Germinal center (tissue), 1 donor: ENCODE measurements at regions not wholly inside any gene's neighbourhood (a gene's known extent, or its start where the extent isn't known, plus 50 kb on each side); places are given as distances from the start of the nearest gene placed in this dataset.

Experiments used
- DNase-seq: peaks from one replicate; pipeline ENCODE4 v3.0.0; 2012; ENCODE audit warnings: mixed read lengths, low spot score

DNA sequence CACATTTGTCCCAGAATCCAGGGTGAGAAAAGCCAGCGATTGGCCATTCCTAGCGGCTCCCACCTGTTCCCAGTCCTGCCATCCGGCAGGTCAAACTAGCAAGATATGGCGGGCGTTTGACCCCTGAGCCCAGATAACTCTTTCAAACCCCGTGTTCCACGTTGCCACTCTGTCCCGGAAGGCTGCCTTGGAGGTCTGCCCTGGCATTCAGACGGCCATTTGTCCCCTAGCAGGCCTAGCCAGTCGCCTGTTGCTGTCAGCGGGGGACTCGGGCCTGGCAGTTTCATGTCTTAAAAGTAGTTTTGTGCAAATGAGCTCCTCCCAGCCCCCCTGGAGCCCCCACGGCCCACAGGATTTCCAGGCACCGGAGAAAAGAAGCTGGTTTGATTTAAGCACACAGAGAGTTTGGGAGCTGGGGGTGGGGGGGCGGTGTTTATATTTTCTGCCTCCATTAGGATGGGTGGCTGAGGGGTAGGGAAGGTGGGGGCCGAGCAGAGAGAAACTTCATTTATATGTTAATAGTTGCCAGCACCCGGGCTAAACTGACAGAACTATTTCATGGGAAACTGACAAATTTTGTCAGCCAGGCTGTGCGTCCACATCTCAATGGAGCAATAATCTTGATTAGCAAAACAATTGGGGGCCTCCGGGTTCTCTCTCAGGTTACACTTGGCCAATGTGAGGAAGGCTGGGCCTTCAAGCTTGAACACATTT is 240.9 kb upstream of the SALL1 start:
- no peak for DNase-seq

DNA sequence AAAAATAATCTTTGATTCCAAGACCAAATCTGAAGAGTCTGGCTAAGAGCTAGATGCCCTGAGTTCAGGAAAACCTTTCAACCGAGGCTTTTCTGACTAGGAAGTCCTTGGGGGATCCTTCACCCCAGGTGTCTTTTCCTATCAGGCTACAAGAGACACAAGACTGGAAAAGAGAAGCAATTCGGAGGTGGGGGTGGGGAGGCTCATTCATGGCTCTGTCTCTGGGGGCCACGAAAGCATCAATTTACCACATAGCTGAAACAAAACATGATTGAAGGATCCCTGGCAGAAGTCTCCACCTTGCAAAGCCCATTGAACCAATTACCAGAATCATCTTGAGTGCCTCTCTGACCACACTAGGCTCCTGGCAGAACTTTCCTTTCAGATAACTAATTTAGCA is 239.8 kb upstream of the SALL1 start:
- DNase-seq: no peak

DNA sequence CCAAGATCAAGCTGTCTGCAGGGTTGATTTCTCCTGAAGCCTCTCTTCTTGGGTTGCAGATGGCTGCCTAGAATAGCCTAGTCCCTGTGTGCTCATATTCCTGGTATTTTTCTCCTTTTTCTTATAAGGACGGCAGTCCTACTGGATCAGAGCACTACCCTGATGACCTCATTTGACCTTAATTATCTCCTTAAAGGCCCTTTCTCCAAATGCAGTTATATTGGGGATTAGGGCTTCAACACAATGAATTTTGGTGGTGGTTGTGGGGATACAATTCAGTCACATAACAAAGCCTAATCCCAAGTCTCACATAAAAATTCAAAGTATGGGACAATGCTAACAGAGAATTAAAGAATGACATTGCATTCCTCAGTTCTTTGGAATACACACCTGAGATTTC is 238.8 kb upstream of the SALL1 start:
- no peak for DNase-seq

DNA sequence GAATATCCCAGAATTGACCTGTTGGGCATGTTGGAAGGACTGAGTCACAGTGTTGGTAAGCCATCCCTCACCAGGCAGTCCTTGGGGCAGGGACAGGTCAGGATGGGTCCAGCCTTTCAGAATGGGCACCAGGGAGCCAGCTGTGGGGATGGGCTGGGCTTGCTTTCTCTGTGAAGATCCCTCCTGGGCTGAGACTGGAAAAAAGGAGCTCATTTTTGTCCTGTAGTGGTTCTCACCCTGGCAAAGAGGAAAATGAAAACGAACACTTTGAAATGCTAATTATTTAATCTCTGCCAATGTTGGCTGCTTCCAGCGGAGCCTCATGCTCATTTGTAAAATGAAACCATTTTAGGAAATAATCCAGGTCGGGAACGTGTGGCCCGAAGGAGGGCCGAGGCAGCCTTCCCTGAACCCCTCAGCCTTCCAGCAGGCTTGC is 237.5 kb upstream of the SALL1 start:
- no peak for DNase-seq

DNA sequence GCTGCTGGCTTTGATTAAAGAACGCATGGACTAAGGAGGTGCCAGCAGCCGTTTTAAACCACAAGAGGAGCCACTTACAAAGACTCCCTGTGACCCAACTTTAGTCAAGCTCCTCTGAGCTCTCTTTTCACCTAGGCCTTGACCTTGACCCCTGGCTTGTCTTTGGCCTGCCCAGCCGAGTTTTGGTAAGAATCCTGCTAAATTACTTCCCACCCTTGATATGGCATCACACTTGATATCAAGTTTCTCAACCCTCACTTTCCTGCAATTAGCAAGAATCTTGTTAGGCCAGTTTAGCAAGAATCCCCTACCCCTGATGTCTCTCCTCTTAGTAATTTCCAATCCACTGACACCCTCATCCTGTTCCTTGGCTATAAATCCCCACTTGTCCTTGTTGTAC is 232.8 kb upstream of the SALL1 start:
- no peak for DNase-seq

DNA sequence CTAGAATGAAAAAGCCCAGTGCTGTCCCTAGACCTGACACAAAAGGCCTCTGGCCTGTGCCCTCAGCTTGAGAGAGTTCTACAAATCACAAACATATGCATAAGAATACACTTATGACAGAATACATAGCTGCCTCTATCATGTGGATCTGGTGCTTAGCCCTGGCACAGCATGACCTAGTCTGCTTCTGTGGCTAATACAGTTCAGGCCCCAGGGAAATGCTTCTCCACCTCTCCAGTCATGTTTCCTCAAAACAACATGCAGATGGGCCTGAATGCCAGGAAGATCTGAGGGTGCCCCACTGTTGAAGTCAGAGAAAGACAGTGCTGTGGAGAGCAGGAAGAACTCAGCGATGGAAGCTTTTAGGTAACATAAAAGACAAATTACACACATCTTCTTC is 231.9 kb upstream of the SALL1 start:
- DNase-seq: no peak

DNA sequence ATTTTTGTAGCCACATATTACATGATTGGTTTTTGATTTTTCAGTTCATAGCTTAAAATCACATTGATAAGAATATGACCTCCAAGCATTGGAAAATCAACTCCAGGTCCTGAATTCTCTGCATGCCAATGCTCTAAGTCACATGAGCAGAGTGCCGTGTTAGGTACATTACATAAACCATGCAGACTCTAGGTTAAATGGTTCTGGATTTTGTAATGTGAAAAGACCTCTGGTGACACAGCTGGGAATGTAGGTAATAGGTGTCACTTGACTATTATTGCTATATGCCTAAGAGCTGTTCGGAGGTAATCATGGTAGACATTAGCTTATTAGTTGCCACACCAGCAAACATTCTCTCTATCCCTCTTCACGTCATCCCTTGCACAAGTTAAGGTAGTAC is 231.1 kb upstream of the SALL1 start:
- no peak for DNase-seq

DNA sequence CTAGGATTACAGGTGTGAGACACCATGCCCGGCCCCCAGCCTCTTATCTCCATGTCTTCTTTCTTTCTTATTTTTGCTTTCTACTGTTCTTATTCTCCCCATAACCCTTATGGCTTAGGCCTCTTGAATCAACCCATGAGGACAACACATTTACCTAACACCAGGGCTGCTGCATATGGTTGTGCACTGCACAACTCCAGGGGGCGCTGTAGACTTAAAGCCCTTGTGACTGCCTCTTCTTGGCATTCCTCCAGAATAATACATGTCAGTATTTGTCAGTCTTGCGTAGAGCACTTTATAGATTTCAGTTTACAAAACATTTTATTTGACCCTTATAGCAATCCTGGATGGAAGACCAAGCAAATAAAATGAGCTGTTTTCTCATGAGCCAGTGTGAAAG is 225.0 kb upstream of the SALL1 start:
- DNase-seq: no peak

DNA sequence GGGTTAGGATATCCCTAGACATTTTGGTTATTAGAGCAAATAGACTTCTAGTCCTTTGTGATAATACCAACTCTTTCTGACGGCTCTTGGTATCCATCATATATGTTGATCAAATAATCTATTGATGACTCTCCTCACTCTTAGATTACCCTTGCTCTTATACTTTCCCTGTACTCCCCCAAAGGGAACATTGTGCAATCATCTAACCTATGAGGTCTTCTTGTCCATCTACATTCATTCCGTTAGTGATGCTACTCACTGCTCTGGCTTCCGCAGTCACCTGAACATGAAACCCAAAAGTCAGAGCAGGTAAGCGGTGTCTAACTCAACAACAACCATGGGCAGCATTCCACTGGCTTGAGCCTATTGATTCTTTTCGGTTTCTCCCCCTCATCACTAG is 223.7 kb upstream of the SALL1 start:
- no peak for DNase-seq

DNA sequence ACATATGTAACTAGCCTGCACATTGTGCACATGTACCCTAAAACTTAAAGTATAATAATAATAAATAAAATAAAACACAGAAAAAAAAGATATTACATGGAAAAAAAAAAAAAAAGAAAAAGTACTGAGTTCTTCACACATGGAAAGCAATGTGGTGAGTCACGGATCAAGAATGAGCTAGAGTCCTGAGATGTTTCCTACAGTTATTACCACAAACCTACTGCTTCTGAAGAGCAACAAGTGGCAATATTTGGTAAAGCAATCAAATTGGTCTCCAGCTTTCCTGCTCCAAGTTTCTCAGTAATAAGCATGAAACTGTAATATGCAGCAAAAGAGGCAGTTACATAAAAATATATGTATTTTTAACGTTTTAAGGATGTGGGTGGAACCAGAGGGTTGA is 223.3 kb upstream of the SALL1 start:
- no peak for DNase-seq

DNA sequence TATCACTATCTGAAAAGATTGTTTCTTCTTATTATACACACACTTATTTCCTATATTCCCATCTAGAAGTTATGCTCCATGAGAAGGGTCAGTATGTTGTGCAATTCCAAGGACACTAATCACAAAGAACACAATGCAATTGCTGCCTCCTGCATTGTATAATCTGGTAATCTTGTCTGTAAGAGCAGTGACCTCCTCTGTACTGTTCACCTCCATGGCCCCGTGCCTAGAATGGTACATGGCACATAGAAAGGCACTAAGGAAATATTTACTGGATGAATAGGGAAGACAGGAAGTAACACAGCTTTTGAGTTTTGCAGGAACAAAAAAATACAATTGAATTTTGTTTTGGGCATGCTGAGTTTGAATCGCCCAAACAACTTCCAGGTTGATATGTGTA is 214.6 kb upstream of the SALL1 start:
- no peak for DNase-seq

DNA sequence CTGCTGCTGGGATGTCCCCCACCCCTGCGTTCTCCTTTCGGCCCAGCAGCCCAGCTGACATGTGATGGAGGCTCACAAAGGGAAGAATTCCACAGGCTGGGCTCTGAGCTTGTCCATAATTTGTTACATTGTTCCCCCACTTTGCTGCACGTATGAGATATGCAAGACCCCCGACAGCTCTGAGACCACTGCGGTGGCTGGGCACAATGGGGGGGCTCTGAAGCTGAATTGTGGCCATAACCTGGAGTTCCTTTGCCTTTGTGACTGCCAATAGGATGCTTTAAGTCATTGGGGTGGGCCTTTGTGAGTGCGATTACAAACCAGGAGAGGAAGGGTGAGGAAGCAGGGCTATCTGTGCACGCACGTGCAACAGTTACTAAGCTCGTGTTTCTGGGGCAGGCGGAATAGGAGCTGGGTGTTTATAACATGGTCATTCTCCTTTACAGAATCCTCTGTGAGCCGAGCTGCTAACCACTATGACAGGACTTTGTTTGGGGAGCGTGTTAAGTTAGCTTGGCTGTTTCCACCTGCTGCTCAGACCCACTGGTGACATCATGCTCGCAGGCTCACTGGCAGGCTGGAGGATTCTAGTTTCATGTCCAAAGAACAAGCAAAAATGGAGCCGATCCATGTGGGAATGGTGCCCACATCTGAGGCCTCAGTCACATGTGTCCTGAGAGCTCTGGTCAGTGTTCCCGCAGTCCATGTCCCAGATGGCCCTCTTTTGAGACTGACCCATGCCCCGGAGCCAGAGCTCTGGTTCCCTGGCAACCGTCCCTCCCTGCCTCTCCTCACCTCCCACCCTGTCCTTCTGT is 208.3 kb upstream of the SALL1 start:
- no peak for DNase-seq

DNA sequence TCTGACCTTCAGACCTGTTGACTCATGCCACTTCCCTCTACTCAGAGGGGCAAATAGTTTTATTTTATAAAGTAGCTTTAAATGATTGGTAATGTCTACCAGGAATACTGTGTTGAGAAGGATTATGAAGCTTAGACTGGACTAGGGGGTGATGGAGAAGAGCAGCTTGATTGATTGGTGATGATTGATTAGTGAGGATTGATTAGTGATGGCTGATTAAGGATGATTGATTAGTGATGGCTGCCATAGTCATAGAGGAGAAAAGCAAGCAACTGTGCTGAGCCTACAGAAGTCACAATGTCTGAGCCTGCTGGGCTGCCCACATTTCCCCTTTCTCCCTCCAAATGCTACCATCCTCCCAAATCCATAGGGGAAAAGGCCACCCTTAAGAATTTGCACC is 206.8 kb upstream of the SALL1 start:
- DNase-seq: no peak

DNA sequence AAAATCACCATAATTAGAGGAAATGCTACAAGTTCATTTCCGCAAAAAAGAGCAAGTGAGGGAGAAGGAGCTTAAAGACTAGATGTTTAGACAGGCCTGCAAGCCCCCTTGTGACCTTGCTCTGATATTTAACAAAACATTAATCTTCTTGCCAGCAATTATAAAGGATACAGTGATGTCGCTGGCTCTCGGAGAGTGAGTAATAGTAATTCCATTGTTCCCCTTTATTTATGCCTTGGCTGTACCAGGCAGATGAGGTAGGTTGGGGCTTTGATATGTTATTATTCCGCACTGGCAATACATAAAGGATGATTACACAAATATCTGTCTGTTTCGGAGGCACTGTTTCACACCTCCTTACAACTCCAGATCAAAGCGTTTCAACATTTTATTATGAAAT is 204.8 kb upstream of the SALL1 start:
- no peak for DNase-seq

DNA sequence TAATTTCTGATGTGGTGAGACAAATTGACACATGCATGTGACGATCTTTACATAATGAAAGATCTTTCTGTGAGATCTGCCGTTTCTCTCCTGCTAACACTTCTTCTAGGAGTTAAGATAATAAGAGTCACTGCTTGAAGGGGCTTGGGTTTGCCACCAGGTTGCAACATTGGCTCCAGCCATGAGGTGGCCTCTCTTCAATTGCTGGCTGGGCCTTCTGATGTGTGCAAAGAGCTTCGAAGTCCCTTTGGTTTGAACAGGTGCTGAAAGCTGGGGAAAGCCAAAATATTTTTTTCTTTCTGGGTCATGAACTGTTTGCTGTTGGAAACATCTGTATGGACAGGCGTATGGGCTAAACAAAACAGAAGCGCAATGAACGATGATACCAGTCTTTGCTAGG is 204.1 kb upstream of the SALL1 start:
- no peak for DNase-seq

DNA sequence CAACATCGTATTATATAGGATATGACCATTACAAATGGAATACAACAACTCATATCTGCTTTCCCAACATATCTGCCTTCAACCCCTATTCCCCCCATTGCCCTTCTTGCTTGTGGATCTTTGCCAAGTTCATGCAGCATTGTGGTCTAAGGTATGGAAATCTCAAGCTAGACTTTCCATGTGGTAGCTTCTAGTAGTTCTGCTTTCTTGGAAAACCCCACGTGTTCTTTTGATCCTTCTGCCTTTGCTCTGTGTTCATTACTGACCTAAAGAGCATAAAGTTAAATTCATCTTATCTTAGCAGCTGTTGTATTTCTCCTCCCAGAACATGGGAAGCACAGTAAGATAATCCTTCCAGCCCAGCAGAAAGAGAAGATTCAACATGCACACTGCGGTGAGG is 202.0 kb upstream of the SALL1 start:
- DNase-seq: no peak

DNA sequence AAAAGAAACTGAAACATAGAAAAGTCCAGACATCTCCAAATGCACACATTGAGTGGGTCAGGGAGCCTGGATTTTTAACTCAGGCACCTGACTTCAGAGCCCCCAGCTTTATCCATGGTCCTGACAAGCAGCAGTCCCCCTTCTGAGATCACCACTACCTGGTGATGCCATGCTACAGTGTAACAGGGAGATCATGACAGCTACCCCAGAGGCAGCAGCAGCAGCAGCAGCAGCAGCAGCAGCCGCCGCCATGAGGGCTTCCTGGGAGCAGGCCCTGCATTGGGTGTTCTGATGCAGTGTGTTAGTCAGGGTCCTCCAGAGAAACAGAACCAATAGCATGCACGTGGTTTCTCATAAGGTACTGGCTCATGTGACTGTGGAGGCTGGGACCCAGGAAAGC is 198.6 kb upstream of the SALL1 start:
- DNase-seq: no peak

DNA sequence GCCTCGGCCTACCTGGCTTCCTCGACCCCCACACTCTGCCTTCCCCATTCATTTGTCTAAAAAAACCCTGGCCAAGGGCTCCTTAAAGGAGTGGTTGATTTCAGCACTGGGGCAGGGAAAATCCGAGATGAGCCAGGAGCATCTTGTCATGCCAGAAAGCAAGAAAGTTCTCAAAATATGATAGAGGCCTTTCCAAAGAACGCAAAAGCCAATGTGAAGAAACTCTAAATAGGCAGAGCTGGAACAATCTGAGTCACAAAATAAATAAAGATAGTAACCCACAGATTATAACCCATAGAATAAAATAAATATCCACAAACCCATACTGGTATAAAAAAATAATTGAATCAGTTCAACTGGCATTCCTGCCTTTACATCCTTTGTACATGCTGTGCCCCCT is 192.3 kb upstream of the SALL1 start:
- no peak for DNase-seq

DNA sequence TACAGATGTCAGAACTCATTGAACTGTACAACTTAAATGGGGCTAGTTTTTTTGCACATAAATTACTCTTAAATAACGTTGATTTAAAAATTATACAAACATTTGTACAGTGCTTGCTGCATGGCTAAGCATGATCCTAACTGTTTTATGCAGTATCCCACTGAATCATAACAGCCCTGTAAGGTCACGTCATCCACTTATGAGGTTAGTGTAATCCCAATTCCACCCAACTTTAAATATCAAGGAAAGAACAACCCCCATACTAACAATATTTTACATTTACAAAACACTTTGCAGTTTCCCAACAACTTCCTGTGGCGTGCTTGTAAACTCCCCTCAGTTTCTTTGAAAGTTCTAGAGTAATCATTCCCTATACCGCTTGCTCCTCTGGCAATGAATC is 190.1 kb upstream of the SALL1 start:
- no peak for DNase-seq

DNA sequence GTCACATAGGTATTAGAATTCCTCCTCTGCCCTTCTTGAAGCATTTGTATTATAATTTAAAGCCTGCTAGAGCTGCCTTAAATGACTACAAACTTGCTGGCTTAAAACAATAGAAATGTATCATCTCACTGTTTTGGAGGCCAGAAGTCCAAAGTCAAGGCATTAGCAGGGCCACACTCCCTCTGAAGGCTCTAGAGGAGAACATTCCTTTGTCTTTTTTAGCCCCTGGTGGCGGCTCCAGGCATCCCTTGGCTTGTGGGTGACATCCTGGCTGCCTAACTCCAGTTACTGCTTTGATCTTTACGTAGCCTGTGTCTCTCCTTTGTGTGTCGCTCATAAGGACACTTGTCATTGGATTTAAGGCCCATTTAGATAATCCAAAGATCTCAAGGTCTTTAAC is 186.6 kb upstream of the SALL1 start:
- DNase-seq: no peak

DNA sequence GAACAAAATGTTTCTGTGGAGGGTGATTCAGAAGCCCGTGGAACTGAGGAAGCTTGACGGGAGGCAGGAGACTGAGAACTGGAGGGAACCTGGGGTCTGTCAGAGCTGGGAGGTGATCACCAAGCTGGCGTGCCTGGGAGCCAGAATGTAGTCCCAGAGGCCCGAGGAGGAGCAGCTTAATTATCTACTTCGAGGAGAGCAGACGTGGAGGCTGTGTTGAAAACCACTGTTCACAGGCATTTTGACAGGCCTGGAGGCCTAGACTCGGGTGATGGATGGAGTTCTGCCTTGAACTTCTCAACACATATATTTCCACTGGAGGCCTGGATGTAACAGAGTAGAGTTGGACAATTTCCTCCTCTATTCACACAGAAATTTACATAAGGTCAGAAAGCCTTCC is 177.7 kb upstream of the SALL1 start:
- no peak for DNase-seq

DNA sequence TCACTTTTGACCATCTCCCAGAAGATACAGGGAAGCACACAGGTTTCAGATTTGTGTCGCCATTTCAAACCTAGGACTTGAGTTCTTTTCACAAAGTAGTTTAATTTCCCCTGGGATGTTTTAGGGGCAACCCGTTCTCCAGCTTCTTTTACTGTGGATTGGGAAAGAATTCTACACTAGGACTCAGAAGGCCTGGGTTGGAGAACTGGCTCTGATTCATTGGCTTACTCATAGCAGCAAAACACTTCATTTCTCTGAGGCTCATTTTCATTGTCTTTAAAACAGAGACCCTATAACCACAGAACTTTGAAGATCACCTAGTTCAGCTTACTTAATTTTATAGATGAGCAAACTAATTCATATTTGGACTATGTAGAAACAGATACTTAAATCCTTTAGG is 175.9 kb upstream of the SALL1 start:
- DNase-seq: no peak

DNA sequence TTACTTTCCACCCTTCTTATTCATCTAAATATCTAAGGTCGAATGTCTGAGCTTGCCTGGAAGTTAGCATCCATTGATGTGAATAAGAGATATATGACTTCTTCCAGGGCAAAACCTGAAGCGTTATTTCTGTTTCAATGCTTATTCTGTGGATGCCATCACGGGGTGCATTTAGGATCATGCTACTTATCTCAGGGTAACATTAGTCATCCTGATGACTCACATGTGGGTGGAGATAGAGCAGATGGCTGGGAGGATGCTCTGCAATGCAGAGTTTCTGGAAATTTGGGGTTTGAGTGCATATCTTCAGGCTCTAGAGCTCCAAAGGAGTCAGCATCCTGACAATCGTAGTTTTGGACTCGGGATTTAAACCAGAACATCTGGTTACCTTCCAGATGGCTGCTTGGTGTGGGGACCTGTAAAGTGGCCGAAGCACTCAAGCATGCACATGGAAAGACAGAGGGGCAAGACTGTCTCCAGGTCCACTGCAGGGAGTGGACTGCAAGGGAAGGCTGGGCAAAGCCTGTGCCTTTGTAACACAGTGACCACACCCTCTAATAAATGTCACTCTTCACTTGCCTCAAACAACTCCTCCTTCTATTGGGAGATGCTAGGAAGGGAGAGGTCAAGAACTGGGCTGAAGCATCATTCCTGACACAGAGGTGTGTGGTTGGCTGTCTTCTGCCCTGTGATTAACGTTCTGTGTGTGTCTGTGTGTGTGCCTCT is 175.2 kb upstream of the SALL1 start:
- no peak for DNase-seq
